Eye (tissue), 1 donor: ENCODE measurements at regions not wholly inside any gene's neighbourhood (a gene's known extent, or its start where the extent isn't known, plus 50 kb on each side); places are given as distances from the start of the nearest gene placed in this dataset.
A peak's percentile ranks its signal among the peaks of the same experiment; 100 is the strongest.
"Not testable (repeated sequence)": the region's sequence is repeated elsewhere in the genome, so short reads cannot be mapped to it uniquely, and the experiment has no call there.

Experiments
- DNase-seq: peaks from one replicate; pipeline ENCODE4 v3.0.0-alpha.2; 2015

GRCh38 chr1:29686012-29686930, 449.9 kb downstream of the PTPRU start:
- DNase-seq, result peak; percentile 54

- no peak for DNase-seq
Observed at GRCh38 chr1:29685387-29685786, 449.1 kb downstream of the PTPRU start.

DNA sequence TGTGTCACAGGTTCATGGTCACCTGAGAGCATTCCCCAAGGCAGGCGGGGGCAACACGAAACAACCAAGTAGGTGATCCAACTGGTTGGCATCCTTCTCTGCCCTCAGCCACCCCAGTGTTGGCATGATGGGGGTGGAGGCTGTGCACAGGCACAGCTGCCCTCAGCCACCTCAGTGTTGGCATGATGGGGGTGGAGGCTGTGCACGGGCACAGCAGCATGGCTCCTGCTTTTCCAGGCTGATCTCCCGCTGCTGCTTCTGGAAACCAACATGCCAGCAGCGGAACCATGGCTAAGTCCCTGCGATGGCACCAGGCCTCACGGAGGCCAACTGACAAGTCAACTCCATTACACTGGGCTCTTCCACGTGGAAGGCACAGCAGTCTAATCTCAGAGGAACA, 447.8 kb downstream of the PTPRU start:
- DNase-seq, result no peak

GRCh38 chr1:29683472-29683871, 447.1 kb downstream of the PTPRU start:
- DNase-seq, result no peak

GRCh38 chr1:29682919-29683295, 446.6 kb downstream of the PTPRU start:
- peak; percentile 53 for DNase-seq

GRCh38 chr1:29682171-29682918, 446.0 kb downstream of the PTPRU start:
- DNase-seq, result peak; percentile 55

GRCh38 chr1:29681416-29681815, 445.1 kb downstream of the PTPRU start:
- DNase-seq, result not testable (repeated sequence)

DNA sequence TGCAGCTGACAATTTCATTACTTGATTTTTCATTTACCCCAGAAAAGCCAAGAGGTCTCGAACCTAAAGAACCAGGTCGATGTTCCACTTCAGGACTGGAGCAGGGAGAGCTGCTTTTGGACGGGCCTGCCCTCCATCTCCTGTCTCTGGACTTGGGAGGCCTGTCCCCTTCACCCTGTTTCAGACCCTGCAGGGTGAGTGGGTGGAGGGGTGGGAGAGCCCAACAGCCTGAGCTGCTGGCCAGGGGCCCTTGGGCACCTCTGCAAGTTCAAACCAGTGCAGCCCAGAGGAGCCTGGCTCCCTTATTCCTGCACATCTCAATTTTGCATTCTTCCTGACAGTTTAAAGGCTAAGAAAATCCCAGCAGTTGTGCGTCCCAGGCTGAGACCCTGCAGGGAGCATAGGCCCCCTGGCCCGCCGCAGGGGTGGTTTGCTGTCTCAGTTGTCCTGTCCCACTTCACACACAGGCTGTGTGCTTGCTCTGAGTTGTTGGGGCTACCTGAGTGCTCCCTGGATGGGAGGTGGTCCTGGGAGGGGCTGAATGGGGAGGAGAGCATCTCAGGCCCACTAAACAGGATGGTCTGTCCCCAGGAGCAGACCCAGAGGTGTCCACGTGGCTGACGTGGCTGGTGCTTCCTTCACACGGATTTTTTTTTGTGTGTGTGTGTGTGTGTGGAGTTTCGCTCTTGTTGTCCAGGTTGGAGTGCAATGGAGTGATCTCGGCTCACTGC, 443.7 kb downstream of the PTPRU start:
- no peak for DNase-seq

GRCh38 chr1:29679316-29679715, 443.0 kb downstream of the PTPRU start:
- DNase-seq, result no peak

- DNase-seq, result no peak
Observed at GRCh38 chr1:29677028-29678024, 441.0 kb downstream of the PTPRU start.

DNA sequence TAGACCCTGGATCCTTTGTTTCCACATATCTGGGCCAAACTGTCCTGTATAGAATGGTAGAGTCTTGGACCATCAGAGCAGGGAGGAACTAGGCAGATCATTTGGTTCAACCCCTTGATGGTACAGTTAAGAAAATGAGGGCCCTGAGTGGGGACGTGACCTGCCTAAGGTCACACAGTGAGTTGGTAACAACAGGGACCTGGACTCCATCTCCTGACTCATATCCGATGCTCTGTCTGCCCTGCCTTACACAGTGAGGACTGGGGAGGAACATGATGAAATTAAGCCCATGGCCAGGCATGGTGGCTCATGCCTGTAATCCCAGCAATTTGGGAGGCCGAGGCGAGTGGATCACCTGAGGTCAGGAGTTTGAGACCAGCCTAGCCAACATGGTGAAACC, 440.2 kb downstream of the PTPRU start:
- no peak for DNase-seq

- peak; percentile 54 for DNase-seq
Observed at GRCh38 chr1:29675481-29676263, 439.4 kb downstream of the PTPRU start.

DNA sequence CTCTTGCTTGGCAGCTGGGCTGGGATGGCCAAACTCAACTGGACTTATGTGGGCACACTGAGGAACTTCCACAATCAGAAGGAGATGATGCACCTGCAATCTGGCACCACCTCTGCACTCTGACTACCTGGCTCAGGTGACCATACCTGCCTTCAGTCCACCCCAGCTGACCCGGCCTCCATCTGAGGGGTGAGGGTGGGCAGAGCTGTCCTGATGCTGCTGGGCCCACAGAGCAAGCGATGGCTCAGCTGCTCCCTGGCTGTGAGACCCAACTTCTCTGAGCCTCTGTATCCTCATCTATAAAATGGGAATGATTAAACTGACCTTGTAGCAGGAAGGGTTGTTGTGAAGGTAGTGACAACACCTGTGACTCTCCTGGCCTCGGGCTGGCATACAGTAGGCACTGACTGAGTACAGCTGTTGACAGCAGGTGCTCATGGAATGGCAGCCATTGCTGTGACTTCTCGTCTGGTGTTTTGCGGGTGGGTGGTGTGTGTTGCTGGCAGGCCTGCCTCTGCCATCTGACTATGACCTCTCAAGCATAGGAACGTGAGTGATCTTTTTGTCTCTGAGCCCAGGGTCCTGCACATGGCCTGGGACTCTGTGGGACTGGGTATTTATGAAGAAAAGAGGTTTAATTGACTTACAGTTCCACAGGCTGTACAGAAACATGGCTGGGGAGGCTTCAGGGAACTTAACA, 438.5 kb downstream of the PTPRU start:
- no peak for DNase-seq

GRCh38 chr1:29673669-29674626, 437.6 kb downstream of the PTPRU start:
- no peak for DNase-seq

GRCh38 chr1:29673228-29673500, 436.8 kb downstream of the PTPRU start:
- DNase-seq, result no peak

DNA sequence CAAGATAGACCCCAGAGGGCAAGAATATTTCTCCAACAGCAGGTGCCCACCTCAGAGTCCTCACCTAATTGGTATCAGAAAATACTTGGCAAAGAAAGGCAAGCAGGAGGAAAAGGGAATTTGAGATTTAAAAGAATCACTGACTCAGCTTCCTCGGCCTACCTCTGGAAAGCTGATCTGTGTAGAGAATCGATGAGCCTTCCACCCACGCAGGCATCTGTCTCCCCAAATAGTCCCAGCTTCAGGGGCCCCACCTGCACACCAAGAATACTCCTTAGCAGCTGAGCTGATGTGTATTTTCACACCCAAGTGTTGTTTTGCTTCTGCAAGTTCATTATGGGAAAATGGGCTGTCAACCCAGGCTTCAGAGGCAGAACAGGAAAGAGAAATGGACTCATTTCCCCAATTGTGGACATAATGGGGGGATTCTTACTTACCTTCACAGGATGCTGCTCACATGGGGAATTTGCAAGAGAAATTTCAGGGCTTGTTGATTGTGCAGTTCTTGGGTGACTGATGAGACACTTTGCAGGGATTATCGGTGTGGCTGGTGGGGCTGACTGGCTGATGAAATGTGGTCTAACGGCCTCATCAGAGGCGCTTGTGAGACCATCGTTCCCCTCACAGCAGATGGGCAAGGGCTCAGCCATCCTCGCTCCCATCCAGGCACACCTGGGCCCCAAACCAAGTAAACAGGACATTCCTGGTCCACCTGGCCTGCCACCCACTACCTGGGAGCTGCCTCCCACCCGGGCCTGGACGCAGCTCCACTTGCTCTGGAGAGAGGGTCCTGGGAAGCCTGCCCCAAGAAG, 436.3 kb downstream of the PTPRU start:
- no peak for DNase-seq

DNA sequence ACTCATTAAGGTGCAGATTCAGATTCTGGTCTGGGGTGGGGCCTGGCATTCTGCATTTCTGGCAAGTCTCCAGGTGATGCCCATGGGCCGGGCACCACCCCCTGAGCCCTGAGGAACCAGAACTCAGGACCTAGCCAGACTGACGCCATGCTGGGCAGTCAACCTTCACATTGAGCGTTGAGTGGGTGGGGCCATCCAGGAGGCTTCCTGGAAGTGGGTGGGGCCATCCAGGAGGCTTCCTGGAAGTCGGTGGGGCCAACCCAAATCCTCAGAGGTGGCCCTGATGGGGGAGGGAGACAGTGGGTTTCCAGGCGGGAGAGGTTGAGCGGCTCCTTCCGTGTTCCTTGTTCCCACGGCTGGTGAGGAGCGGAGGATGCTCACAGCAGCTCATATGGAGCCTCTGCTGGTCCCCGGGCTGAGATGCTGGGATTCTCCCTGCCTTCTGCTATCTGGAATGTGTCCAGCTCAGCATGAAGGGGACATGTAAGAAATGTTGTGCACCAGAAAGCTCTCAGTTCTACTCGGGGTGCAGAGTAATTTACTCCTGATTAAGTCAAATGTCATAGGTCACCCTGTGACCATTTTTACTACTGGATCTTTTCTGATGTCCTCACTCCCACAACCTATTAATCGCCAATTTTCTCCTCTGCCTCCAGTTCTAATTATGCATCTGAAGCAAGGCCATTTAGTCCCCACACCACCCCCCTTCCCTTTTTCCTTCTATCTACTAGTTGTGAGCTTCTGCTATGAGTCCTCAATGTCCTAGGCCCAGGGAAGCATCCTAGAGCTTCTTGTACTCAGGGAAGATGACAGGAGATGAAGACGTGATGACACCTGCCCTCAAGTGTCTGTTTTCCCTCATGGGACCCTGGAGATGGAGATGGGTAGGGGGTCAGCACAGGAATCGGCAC, 435.4 kb downstream of the PTPRU start:
- DNase-seq, result no peak

- no peak for DNase-seq
Observed at GRCh38 chr1:29670752-29671151, 434.4 kb downstream of the PTPRU start.
